Lung (tissue), 11 donors: ENCODE measurements at regions not wholly inside any gene's neighbourhood (a gene's known extent, or its start where the extent isn't known, plus 50 kb on each side); places are given as distances from the start of the nearest gene placed in this dataset.

Source experiments
- ATAC-seq: fragments of 200-7000 bp; cut with Tn5 transposase; one replicate; pipeline ENCODE4 v1.9.1; 2020; ENCODE audit warnings: moderate number of reproducible peaks; ENCODE audit not compliant: insufficient read depth, low FRiP score
- DNase-seq, 3 donors: peaks; one replicate each; pipeline ENCODE4 v3.0.0-alpha.2; 2013 to 2017
- H3K27ac ChIP-seq, 2 donors: one replicate each; pipeline ENCODE4 v1.5.1; 2013; ENCODE audit warnings: mild to moderate bottlenecking in 2 of 2, moderate library complexity in 2 of 2, control low read depth in 1 of 2, inconsistent platforms in 1 of 2, low read depth in 1 of 2, low read length in 1 of 2
- H3K27me3 ChIP-seq, 3 donors: one replicate each; pipeline ENCODE4 v1.5.1; 2013; ENCODE audit warnings: low read length in 2 of 3; ENCODE audit not compliant: control insufficient read depth in 3 of 3, insufficient read depth in 3 of 3
- H3K36me3 ChIP-seq, 4 donors: one replicate each; pipeline ENCODE4 v1.5.1; 2013; ENCODE audit warnings: low read length in 4 of 4, mild to moderate bottlenecking in 1 of 4, moderate library complexity in 1 of 4; ENCODE audit not compliant: control insufficient read depth in 4 of 4, insufficient read depth in 4 of 4
- H3K4me1 ChIP-seq, 5 donors: one replicate each; pipeline ENCODE4 v1.5.1; 2013; ENCODE audit warnings: low read length in 5 of 5, mild to moderate bottlenecking in 2 of 5, moderate library complexity in 1 of 5; ENCODE audit not compliant: control insufficient read depth in 5 of 5, insufficient read depth in 5 of 5
- H3K4me3 ChIP-seq: one replicate; pipeline ENCODE4 v1.5.1; 2013; ENCODE audit warnings: mild to moderate bottlenecking, control low read depth, moderate library complexity
- H3K9ac ChIP-seq, 2 donors: one replicate each; pipeline ENCODE4 v1.5.1; 2013; ENCODE audit warnings: low read length in 2 of 2, control low read depth in 1 of 2; ENCODE audit not compliant: insufficient read depth in 1 of 2
- H3K9me3 ChIP-seq, 4 donors: one replicate each; pipeline ENCODE4 v1.5.1; 2013; ENCODE audit warnings: low read length in 3 of 4, mild to moderate bottlenecking in 1 of 4, moderate library complexity in 1 of 4; ENCODE audit not compliant: control insufficient read depth in 4 of 4, insufficient read depth in 3 of 4
- WGBS, 2 donors: extraction: QIAGEN DNeasy Blood & Tissue Kit; methylation state at CpG; one replicate each; pipeline ENCODE4 v1.1.7; 2013; 5-methylcytosine and 5-hydroxymethylcytosine counted together
- TF ChIP-seq, protein P1 (sequence below): IDR thresholded peaks from 2 replicates; pipeline ENCODE4 v1.5.1; 2012; ENCODE audit warnings: mild to moderate bottlenecking; ENCODE audit errors: control extremely low read depth, extremely low read depth
- donor health status: control.
- donor health status: control.
- donor health status: Bipolar disorder and iron deficiency.
- donor health status: healthy.
- donor health status: DM: yes; HTN: yes; CAD: no.

DNA sequence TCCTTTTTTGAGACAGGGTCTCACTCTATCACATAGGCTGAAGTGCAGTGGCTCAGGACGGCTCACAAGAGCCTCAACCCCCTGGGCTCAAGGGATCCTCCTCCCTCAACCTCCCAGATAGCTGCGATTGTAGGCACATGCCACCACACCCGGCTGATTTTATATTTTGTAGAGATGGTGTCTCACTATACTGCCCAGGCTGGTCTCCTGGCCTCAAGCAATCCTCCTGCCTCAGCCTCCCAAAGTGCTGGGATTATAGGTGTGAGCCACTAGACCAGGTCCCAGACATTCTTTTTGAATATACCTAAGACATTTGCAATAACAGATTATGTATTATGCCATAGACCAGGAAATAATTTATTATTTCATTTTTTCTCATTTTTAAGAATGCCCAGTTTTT is 58.3 kb upstream of the CDYL start:
- Histone ChIP-seq H3K9ac (no peak overlapping the region), H3K36me3 (no peaks in the 10 kb centered on the region), H3K27ac (no peak overlapping the region), H3K27me3 (no peaks in the 10 kb centered on the region), H3K4me3 (no peak overlapping the region), H3K9me3 (no peaks in the 10 kb centered on the region), H3K4me1 (no peaks in the 10 kb centered on the region)
- 94 to 96% methylated on average over 3 of the region's 3 CpGs for WGBS, 2 donors
- no peak for ATAC-seq
- no peak for DNase-seq
- TF ChIP-seq, protein P1, sequence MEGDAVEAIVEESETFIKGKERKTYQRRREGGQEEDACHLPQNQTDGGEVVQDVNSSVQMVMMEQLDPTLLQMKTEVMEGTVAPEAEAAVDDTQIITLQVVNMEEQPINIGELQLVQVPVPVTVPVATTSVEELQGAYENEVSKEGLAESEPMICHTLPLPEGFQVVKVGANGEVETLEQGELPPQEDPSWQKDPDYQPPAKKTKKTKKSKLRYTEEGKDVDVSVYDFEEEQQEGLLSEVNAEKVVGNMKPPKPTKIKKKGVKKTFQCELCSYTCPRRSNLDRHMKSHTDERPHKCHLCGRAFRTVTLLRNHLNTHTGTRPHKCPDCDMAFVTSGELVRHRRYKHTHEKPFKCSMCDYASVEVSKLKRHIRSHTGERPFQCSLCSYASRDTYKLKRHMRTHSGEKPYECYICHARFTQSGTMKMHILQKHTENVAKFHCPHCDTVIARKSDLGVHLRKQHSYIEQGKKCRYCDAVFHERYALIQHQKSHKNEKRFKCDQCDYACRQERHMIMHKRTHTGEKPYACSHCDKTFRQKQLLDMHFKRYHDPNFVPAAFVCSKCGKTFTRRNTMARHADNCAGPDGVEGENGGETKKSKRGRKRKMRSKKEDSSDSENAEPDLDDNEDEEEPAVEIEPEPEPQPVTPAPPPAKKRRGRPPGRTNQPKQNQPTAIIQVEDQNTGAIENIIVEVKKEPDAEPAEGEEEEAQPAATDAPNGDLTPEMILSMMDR, result no peak

GRCh38 chr6:4717124-4717523 is 59.1 kb upstream of the CDYL start:
- Histone ChIP-seq H3K4me1 (no peaks in the 10 kb centered on the region), H3K4me3 (no peak overlapping the region), H3K27me3 (no peaks in the 10 kb centered on the region), H3K9ac (no peak overlapping the region), H3K36me3 (no peaks in the 10 kb centered on the region), H3K27ac (no peak overlapping the region), H3K9me3 (no peaks in the 10 kb centered on the region)
- DNase-seq, result no peak
- TF ChIP-seq, protein P1, result no peak
- WGBS, 2 donors, result 89 to 93% methylated on average over 4 of the region's 4 CpGs
- no peak for ATAC-seq

DNA sequence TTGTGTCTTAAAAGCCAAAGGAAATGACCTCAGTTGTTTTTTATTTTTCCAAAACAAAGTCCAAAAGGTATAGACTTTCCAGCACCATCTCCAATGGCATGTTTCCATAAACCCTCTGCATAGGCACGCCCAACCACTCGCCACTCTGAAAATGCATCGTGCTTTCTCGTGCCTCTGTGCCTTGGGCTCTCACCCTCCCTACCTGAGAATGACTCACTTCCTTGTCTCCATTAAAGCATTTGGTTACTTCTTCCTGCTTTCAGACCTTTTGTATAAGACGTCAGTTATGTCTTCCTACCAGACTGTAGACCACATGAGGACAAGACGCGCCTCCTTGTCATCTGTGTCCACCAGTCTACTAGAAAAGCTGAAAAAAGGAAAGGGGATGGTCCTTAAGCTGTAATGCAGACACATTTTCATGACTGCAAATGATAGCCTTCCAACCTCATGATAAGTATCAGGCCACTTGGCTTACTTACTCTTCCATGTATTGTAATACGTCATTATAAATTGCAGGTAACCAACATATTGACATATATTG is 61.2 kb upstream of the CDYL start:
- H3K9ac ChIP-seq, result no peak overlapping the region
- no peaks in the 10 kb centered on the region for H3K9me3 ChIP-seq
- H3K4me1 ChIP-seq, result no peaks in the 10 kb centered on the region
- 81 to 85% methylated on average over 8 of the region's 8 CpGs for WGBS, 2 donors
- ATAC-seq (no peak), DNase-seq (no peak)
- H3K27me3 ChIP-seq, result no peaks in the 10 kb centered on the region
- H3K27ac ChIP-seq, result no peak overlapping the region
- TF ChIP-seq, protein P1, result no peak
- no peaks in the 10 kb centered on the region for H3K36me3 ChIP-seq
- H3K4me3 ChIP-seq, result no peak overlapping the region

DNA sequence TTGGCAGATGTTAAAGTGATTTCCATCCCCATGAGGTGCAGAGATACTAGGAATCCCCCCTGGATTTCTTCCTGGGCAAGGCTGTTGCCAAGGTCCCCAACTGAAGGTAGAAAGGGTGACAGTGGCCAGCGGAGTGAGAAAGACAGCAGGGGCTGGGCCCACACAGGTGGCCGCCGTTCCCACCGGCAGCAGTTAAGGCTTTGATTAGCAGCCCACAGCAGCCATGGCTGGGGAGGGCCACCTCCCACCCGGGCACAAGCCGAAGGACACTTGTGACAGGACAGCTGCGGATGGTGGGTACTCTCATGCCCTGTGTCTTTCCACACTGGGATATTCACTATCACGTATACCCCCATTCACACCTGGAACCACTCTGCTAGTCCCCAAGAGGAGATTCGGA is 63.9 kb upstream of the CDYL start:
- Histone ChIP-seq H3K36me3 (no peaks in the 10 kb centered on the region), H3K4me3 (no peak overlapping the region), H3K9ac (no peak overlapping the region), H3K27ac (no peak overlapping the region), H3K27me3 (no peaks in the 10 kb centered on the region), H3K4me1 (no peaks in the 10 kb centered on the region), H3K9me3 (no peaks in the 10 kb centered on the region)
- WGBS, 2 donors, result 96 to 98% methylated on average over 9 of the region's 9 CpGs
- ATAC-seq, result no peak
- TF ChIP-seq, protein P1, result no peak
- no peak for DNase-seq
